GM19438 (cell line): ENCODE measurements at regions not wholly inside any gene's neighbourhood (a gene's known extent, or its start where the extent isn't known, plus 50 kb on each side); places are given as distances from the start of the nearest gene placed in this dataset.

ENCODE experiments used
- ATAC-seq: cut with Tn5 transposase; IDR thresholded peaks from one replicate; pipeline ENCODE4 v1.9.1; 2021; ENCODE audit warnings: low read depth; ENCODE audit not compliant: unreplicated experiment

GRCh38 chr13:56903710-56904282 is 236.9 kb upstream of the PRR20A start:
- ATAC-seq, result no peak

GRCh38 chr13:56906909-56907308 is 233.8 kb upstream of the PRR20A start:
- no peak for ATAC-seq

- no peak for ATAC-seq
These were observed 233.0 kb upstream of the PRR20A start for GRCh38 chr13:56907766-56908165.

GRCh38 chr13:56909896-56910600 is 230.7 kb upstream of the PRR20A start:
- ATAC-seq, result no peak

GRCh38 chr13:56917966-56918365 is 222.8 kb upstream of the PRR20A start:
- no peak for ATAC-seq

GRCh38 chr13:56923626-56924140 is 217.0 kb upstream of the PRR20A start:
- no peak for ATAC-seq

GRCh38 chr13:56924401-56924800 is 216.3 kb upstream of the PRR20A start:
- ATAC-seq, result no peak

GRCh38 chr13:56932104-56932503 is 208.6 kb upstream of the PRR20A start:
- ATAC-seq, result no peak

- no peak for ATAC-seq
These were observed 186.8 kb upstream of the PRR20A start for GRCh38 chr13:56953965-56954364.

- ATAC-seq, result no peak
These were observed 165.1 kb upstream of the PRR20A start for GRCh38 chr13:56975647-56976046.

GRCh38 chr13:56980856-56981255 is 159.9 kb upstream of the PRR20A start:
- no peak for ATAC-seq

GRCh38 chr13:56986121-56986520 is 154.6 kb upstream of the PRR20A start:
- ATAC-seq, result no peak

- no peak for ATAC-seq
These were observed 152.2 kb upstream of the PRR20A start for GRCh38 chr13:56988543-56988942.

GRCh38 chr13:57003682-57004081 is 137.0 kb upstream of the PRR20A start:
- no peak for ATAC-seq

- no peak for ATAC-seq
These were observed 123.4 kb upstream of the PRR20A start for GRCh38 chr13:57017357-57017756.

- ATAC-seq, result no peak
These were observed 121.8 kb upstream of the PRR20A start for GRCh38 chr13:57018915-57019314.

- no peak for ATAC-seq
These were observed 110.0 kb upstream of the PRR20A start for GRCh38 chr13:57030671-57031070.

GRCh38 chr13:57036290-57036689 is 104.4 kb upstream of the PRR20A start:
- ATAC-seq, result no peak

GRCh38 chr13:57044910-57045309 is 95.8 kb upstream of the PRR20A start:
- no peak for ATAC-seq

- ATAC-seq, result no peak
These were observed 94.7 kb upstream of the PRR20A start for GRCh38 chr13:57045826-57046546.

GRCh38 chr13:57056601-57057180 is 84.0 kb upstream of the PRR20A start:
- no peak for ATAC-seq
